GM13977 (cell line): ENCODE measurements at regions not wholly inside any gene's neighbourhood (a gene's known extent, or its start where the extent isn't known, plus 50 kb on each side); places are given as distances from the start of the nearest gene placed in this dataset.

Experiments
- DNase-seq: peaks from one replicate; pipeline ENCODE4 v3.0.0; 2012; ENCODE audit warnings: low spot score
- CTCF ChIP-seq: IDR thresholded peaks from 2 replicates; pipeline ENCODE4 v1.5.1; 2012; ENCODE audit warnings: mild to moderate bottlenecking, control low read depth; ENCODE audit not compliant: insufficient read depth; ENCODE audit errors: extremely low read depth, missing control alignments
- in situ Hi-C: fragments of 300-500 bp; cut with MboI; formaldehyde crosslinking; loops from one replicate; pipeline ENCODE4 v1.12.0; 2022; ENCODE audit warnings: low sequenced_read_pairs, low pct_unique_long_range_greater_than_20kb, mixed read lengths, inconsistent platforms; ENCODE audit not compliant: unreplicated experiment

- TF ChIP-seq CTCF: no peak
- in situ Hi-C loops: no loop called here
- DNase-seq: no peak
These were observed 123.0 kb upstream of the KL start for GRCh38 chr13:32893176-32893575.

GRCh38 chr13:32894589-32895001 is 121.6 kb upstream of the KL start:
- DNase-seq: no peak
- TF ChIP-seq CTCF: no peak
- in situ Hi-C loops: no loop called here

GRCh38 chr13:32895296-32895695 is 120.9 kb upstream of the KL start:
- in situ Hi-C loops: no loop called here
- no peak for DNase-seq
- no peak for TF ChIP-seq CTCF

GRCh38 chr13:32897296-32897695 is 118.9 kb upstream of the KL start:
- no peak for DNase-seq
- in situ Hi-C loops: no loop called here
- no peak for TF ChIP-seq CTCF

GRCh38 chr13:32902029-32902780 is 114.0 kb upstream of the KL start:
- DNase-seq: no peak
- TF ChIP-seq CTCF: no peak
- in situ Hi-C loops: no loop called here

- no peak for TF ChIP-seq CTCF
- DNase-seq: no peak
- in situ Hi-C loops: no loop called here
These were observed 113.3 kb upstream of the KL start for GRCh38 chr13:32902874-32903273.
